ENCODE measurements at regions not wholly inside any gene's neighbourhood (a gene's known extent, or its start where the extent isn't known, plus 50 kb on each side); places are given as distances from the start of the nearest gene placed in this dataset.

- in situ Hi-C loops (cut with MboI; ENCODE audit: low sequenced_read_pairs): no loop called here
Measured at GRCh38 chr4:116143198-116143597, 942.2 kb downstream of the TRAM1L1 start.

More at GRCh38 chr4:116143198-116143597, 942.2 kb downstream of the TRAM1L1 start:
- Histone ChIP-seq H3K14ac (replicated peaks; ENCODE audit: low read depth, low read length) (no peak overlapping the region), H2BK5ac (ENCODE audit: low read depth, low read length, poor library complexity, severe bottlenecking) (no peak overlapping the region), H3K56ac (ENCODE audit: extremely low read depth, insufficient read depth, low read length) (no peak overlapping the region), H2AK5ac (ENCODE audit: low read depth, low read length) (no peak overlapping the region), H3K4me3 (ENCODE audit: insufficient read depth, low read depth, low read length) (no peak overlapping the region), H4K8ac (ENCODE audit: low read depth in 2 of 2, low read length in 2 of 2) (no peak overlapping the region), H3K27ac (ENCODE audit: insufficient read depth, low read length) (no peak overlapping the region), H2BK15ac (ENCODE audit: low read depth, low read length) (no peak overlapping the region), H3K4me1 (ENCODE audit: control insufficient read depth, insufficient read depth, low read length) (no peaks in the 10 kb centered on the region), H3K18ac (ENCODE audit: low read depth, low read length) (no peak overlapping the region), H4K5ac (ENCODE audit: low read depth, low read length) (no peak overlapping the region), H4K20me1 (ENCODE audit: insufficient read depth, low read length) (no peaks in the 10 kb centered on the region), H3K4ac (ENCODE audit: low read depth, low read length) (no peak overlapping the region), H4K91ac (ENCODE audit: insufficient read depth, low read depth, low read length) (no peak overlapping the region), H2BK20ac (ENCODE audit: low read depth, low read length) (no peak overlapping the region), H3K79me1 (ENCODE audit: low read depth in 1 of 2, low read length in 2 of 2) (no peaks in the 10 kb centered on the region), H3K36me3 (ENCODE audit: control insufficient read depth, insufficient read depth, low read length) (no peaks in the 10 kb centered on the region), H3K4me2 (ENCODE audit: low read depth, low read length) (no peak overlapping the region), H2BK120ac (ENCODE audit: low read depth, low read length) (no peak overlapping the region), H3K23ac (ENCODE audit: low read depth, low read length) (no peak overlapping the region), H2AFZ (replicated peaks; ENCODE audit: low read length, poor library complexity) (no peak overlapping the region), H3K9me1 (ENCODE audit: insufficient read depth, low read length) (no peaks in the 10 kb centered on the region), H3K9ac (ENCODE audit: low read depth, low read length) (no peak overlapping the region), H3K9me3 (ENCODE audit: control insufficient read depth, insufficient read depth, low read length) (peaks cover 7% of the 10 kb centered on the region; the same call in 1 of the 2 replicates), H2AK9ac (replicated peaks; ENCODE audit: low read depth, low read length, poor library complexity) (no peak overlapping the region), H3K27me3 (ENCODE audit: control insufficient read depth, insufficient read depth, low read length) (no peaks in the 10 kb centered on the region)
- intact Hi-C loops (cut with micrococcal nuclease) (no loop called here), dilution Hi-C loops (cut with HindIII; ENCODE audit: low sequenced_read_pairs, unreplicated experiment) (no loop called here)
- ATAC-seq (ENCODE audit: low read depth): no peak
- ChIA-PET POLR2A (ENCODE audit: unreplicated experiment) (no interaction called here), CTCF (no interaction called here)
- no peak for DNase-seq
- WGBS, 2 experiments (ENCODE audit: extremely low coverage in 2 of 2, insufficient read length in 1 of 2): no CpG with 5 or more reads among the region's 2 CpGs
- TF ChIP-seq MAFK (IDR thresholded peaks at IDR 0.05; ENCODE audit: low read depth, low read length): no peak
- no peak for TF ChIP-seq CHD1 (IDR thresholded peaks at IDR 0.05; ENCODE audit: low read depth, low read length)
- TF ChIP-seq ELK1 (IDR thresholded peaks at IDR 0.05; ENCODE audit: borderline replicate concordance, low read depth, low read length): no peak
- TF ChIP-seq, protein P1, sequence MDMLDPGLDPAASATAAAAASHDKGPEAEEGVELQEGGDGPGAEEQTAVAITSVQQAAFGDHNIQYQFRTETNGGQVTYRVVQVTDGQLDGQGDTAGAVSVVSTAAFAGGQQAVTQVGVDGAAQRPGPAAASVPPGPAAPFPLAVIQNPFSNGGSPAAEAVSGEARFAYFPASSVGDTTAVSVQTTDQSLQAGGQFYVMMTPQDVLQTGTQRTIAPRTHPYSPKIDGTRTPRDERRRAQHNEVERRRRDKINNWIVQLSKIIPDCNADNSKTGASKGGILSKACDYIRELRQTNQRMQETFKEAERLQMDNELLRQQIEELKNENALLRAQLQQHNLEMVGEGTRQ (IDR thresholded peaks at IDR 0.05; ENCODE audit: low read depth, low read length): no peak
- TF ChIP-seq RFX5 (IDR thresholded peaks at IDR 0.05; ENCODE audit: low read depth, low read length): no peak
- TF ChIP-seq, protein P2, sequence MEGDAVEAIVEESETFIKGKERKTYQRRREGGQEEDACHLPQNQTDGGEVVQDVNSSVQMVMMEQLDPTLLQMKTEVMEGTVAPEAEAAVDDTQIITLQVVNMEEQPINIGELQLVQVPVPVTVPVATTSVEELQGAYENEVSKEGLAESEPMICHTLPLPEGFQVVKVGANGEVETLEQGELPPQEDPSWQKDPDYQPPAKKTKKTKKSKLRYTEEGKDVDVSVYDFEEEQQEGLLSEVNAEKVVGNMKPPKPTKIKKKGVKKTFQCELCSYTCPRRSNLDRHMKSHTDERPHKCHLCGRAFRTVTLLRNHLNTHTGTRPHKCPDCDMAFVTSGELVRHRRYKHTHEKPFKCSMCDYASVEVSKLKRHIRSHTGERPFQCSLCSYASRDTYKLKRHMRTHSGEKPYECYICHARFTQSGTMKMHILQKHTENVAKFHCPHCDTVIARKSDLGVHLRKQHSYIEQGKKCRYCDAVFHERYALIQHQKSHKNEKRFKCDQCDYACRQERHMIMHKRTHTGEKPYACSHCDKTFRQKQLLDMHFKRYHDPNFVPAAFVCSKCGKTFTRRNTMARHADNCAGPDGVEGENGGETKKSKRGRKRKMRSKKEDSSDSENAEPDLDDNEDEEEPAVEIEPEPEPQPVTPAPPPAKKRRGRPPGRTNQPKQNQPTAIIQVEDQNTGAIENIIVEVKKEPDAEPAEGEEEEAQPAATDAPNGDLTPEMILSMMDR (conservative IDR thresholded peaks at IDR 0.05; ENCODE audit: low read depth, low read length): no peak
- no peak for TF ChIP-seq BHLHE40 (IDR thresholded peaks at IDR 0.05; ENCODE audit: low read depth, low read length)
- TF ChIP-seq CEBPB (IDR thresholded peaks at IDR 0.05; ENCODE audit: low read depth, low read length): no peak
- no peak for TF ChIP-seq MAZ (IDR thresholded peaks at IDR 0.05; ENCODE audit: borderline replicate concordance, low read depth, low read length)
- TF ChIP-seq RAD21 (IDR thresholded peaks at IDR 0.05; ENCODE audit: low read length): no peak
- no peak for TF ChIP-seq MXI1 (IDR thresholded peaks at IDR 0.05; ENCODE audit: borderline replicate concordance, low read depth, low read length)
- TF ChIP-seq RCOR1 (IDR thresholded peaks at IDR 0.05; ENCODE audit: insufficient replicate concordance, low read length): no peak
- TF ChIP-seq SMC3 (IDR thresholded peaks at IDR 0.05; ENCODE audit: low read depth, low read length): no peak
- TF ChIP-seq POLR2A (IDR thresholded peaks at IDR 0.05; ENCODE audit: low read depth, low read length): no peak
- BruUV-seq (replicated peaks): no TSS peak

All from IMR-90 (cell line).